Breast epithelium (tissue), 3 donors: ENCODE measurements at regions not wholly inside any gene's neighbourhood (a gene's known extent, or its start where the extent isn't known, plus 50 kb on each side); places are given as distances from the start of the nearest gene placed in this dataset.

ENCODE experiments used
- POLR2A ChIP-seq: fragments of 450-650 bp; IDR thresholded peaks from one replicate; pipeline ENCODE4 v1.6.1; 2016; ENCODE audit warnings: antibody characterized with exemption, mild to moderate bottlenecking, moderate library complexity
- POLR2AphosphoS5 ChIP-seq, 3 donors: sonication (generic); formaldehyde crosslinking; IDR thresholded peaks; one replicate each; pipeline ENCODE4 v1.6.1; 2017; ENCODE audit warnings: antibody characterized with exemption in 3 of 3
- TF ChIP-seq, protein P1 (sequence below), 3 donors: fragments of 450-650 bp; IDR thresholded peaks; one replicate each; pipeline ENCODE4 v1.5.1; 2016 to 2017; ENCODE audit warnings: antibody characterized with exemption in 3 of 3, mild to moderate bottlenecking in 3 of 3, moderate library complexity in 3 of 3

DNA sequence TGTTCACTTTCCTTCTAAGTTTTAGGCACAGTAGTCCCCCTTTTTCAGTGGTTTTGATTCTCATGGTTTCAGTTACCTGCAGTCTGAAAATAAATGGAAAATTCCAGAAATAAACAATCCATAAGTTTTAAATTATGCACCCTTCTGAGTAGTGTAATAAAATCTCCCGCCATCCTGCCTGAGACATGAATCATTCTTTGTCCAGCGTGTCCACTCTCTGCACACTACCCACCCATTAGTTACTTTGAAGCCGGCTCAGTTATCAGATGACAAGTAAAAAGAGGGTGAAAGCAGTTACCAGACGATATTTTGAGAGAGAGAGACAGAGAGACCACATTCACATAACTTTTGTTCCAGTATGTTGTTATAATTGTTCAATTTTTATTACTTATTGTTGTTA lies 400.5 kb downstream of the TMX3 start:
- TF ChIP-seq, protein P1, sequence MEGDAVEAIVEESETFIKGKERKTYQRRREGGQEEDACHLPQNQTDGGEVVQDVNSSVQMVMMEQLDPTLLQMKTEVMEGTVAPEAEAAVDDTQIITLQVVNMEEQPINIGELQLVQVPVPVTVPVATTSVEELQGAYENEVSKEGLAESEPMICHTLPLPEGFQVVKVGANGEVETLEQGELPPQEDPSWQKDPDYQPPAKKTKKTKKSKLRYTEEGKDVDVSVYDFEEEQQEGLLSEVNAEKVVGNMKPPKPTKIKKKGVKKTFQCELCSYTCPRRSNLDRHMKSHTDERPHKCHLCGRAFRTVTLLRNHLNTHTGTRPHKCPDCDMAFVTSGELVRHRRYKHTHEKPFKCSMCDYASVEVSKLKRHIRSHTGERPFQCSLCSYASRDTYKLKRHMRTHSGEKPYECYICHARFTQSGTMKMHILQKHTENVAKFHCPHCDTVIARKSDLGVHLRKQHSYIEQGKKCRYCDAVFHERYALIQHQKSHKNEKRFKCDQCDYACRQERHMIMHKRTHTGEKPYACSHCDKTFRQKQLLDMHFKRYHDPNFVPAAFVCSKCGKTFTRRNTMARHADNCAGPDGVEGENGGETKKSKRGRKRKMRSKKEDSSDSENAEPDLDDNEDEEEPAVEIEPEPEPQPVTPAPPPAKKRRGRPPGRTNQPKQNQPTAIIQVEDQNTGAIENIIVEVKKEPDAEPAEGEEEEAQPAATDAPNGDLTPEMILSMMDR (IDR thresholded peaks at IDR 0.05), result no peak
- TF ChIP-seq POLR2A (no peak), POLR2AphosphoS5 (IDR thresholded peaks at IDR 0.05) (no peak)
